A673 (cell line): ENCODE measurements at regions not wholly inside any gene's neighbourhood (a gene's known extent, or its start where the extent isn't known, plus 50 kb on each side); places are given as distances from the start of the nearest gene placed in this dataset.

Experiments
- BruUV-seq: library from RNA; stranded (reverse); fragments of 400-500 nt; replicated peaks from 2 replicates; lab custom pipeline; 2021; lab: Mats Ljungman, UMichigan
- CTCF ChIA-PET: fragments of 300-600 bp; sonication (Branson Sonifier 250); formaldehyde crosslinking; loops from one replicate; lab custom pipeline; 2022; ENCODE audit warnings: antibody characterized with exemption; lab: Charles Lee
- POLR2A ChIA-PET: fragments of 300-600 bp; sonication (Branson Sonifier 250); formaldehyde crosslinking; loops from one replicate; lab custom pipeline; 2022; ENCODE audit warnings: antibody characterized with exemption; ENCODE audit not compliant: low non-redundant PET; lab: Charles Lee
- DNase-seq: peaks from one replicate; pipeline ENCODE4 v3.0.0-alpha.2; 2015; ENCODE audit warnings: low spot score
- H3K27ac ChIP-seq: fragments of 200-600 bp; sonication (generic); 2 replicates; pipeline ENCODE4 v1.5.1; 2016; ENCODE audit warnings: mixed run types, low read depth, mild to moderate bottlenecking, mixed read lengths, antibody characterized with exemption, low read length; ENCODE audit not compliant: poor library complexity, severe bottlenecking
- H3K27me3 ChIP-seq: fragments of 200-600 bp; sonication (generic); replicated peaks from 2 replicates; pipeline ENCODE4 v1.6.1; 2017; ENCODE audit warnings: mixed run types, low read depth, mild to moderate bottlenecking, mixed read lengths, antibody characterized with exemption, low read length; ENCODE audit not compliant: insufficient read depth, poor library complexity
- H3K36me3 ChIP-seq: fragments of 200-600 bp; sonication (generic); 2 replicates; pipeline ENCODE4 v1.6.1; 2016; ENCODE audit warnings: mixed run types, mild to moderate bottlenecking, mixed read lengths, antibody characterized with exemption, low read length; ENCODE audit not compliant: insufficient read depth, poor library complexity, severe bottlenecking
- H3K4me1 ChIP-seq: fragments of 200-600 bp; sonication (generic); 2 replicates; pipeline ENCODE4 v1.6.1; 2017; ENCODE audit warnings: mixed run types, mild to moderate bottlenecking, mixed read lengths, antibody characterized with exemption, low read length; ENCODE audit not compliant: insufficient read depth, poor library complexity, severe bottlenecking
- H3K4me3 ChIP-seq: fragments of 200-600 bp; sonication (generic); 2 replicates; pipeline ENCODE4 v1.5.1; 2016; ENCODE audit warnings: low read depth, mixed run types, mild to moderate bottlenecking, mixed read lengths, low read length; ENCODE audit not compliant: poor library complexity, severe bottlenecking
- H3K9me3 ChIP-seq: fragments of 200-600 bp; sonication (generic); 2 replicates; pipeline ENCODE4 v1.6.1; 2016; ENCODE audit warnings: mixed run types, low read depth, mild to moderate bottlenecking, mixed read lengths, antibody characterized with exemption, low read length; ENCODE audit not compliant: poor library complexity, severe bottlenecking
- EZH2 ChIP-seq: fragments of 200-600 bp; sonication (generic); IDR thresholded peaks from 2 replicates; pipeline ENCODE4 v1.6.1; 2017; ENCODE audit warnings: borderline replicate concordance, low read depth, mild to moderate bottlenecking, mixed read lengths, antibody characterized with exemption, low read length; ENCODE audit not compliant: poor library complexity, severe bottlenecking
- intact Hi-C: fragments of 100-400 bp; cut with micrococcal nuclease; formaldehyde crosslinking; loops from one replicate; pipeline ENCODE4 v1.10.0; 2022; ENCODE audit not compliant: unreplicated experiment
- TF ChIP-seq, protein P1 (sequence below): fragments of 300-800, 200-600 bp; sonication (generic); conservative IDR thresholded peaks from 2 replicates; pipeline ENCODE4 v1.5.1; 2017; ENCODE audit warnings: low read depth, mild to moderate bottlenecking, antibody characterized with exemption, low read length, moderate library complexity, mixed read lengths

GRCh38 chr2:23096906-23097602 is 287.9 kb upstream of the KLHL29 start:
- Histone ChIP-seq H3K27me3 (peaks cover 28% of the 10 kb centered on the region), H3K27ac (no peak overlapping the region), H3K36me3 (no peaks in the 10 kb centered on the region), H3K4me1 (no peaks in the 10 kb centered on the region), H3K9me3 (no peaks in the 10 kb centered on the region), H3K4me3 (no peak overlapping the region)
- DNase-seq = no peak
- BruUV-seq = no TSS peak
- intact Hi-C loops = no loop called here
- no peak for TF ChIP-seq EZH2
- TF ChIP-seq, protein P1, sequence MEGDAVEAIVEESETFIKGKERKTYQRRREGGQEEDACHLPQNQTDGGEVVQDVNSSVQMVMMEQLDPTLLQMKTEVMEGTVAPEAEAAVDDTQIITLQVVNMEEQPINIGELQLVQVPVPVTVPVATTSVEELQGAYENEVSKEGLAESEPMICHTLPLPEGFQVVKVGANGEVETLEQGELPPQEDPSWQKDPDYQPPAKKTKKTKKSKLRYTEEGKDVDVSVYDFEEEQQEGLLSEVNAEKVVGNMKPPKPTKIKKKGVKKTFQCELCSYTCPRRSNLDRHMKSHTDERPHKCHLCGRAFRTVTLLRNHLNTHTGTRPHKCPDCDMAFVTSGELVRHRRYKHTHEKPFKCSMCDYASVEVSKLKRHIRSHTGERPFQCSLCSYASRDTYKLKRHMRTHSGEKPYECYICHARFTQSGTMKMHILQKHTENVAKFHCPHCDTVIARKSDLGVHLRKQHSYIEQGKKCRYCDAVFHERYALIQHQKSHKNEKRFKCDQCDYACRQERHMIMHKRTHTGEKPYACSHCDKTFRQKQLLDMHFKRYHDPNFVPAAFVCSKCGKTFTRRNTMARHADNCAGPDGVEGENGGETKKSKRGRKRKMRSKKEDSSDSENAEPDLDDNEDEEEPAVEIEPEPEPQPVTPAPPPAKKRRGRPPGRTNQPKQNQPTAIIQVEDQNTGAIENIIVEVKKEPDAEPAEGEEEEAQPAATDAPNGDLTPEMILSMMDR = no peak
- ChIA-PET CTCF (no interaction called here), POLR2A (no interaction called here)

- intact Hi-C loops = no loop called here
- H3K9me3 ChIP-seq = no peaks in the 10 kb centered on the region
- peaks cover 28% of the 10 kb centered on the region for H3K27me3 ChIP-seq
- H3K36me3 ChIP-seq = no peaks in the 10 kb centered on the region
- DNase-seq = no peak
- ChIA-PET POLR2A (no interaction called here), CTCF (no interaction called here)
- no peak overlapping the region for H3K27ac ChIP-seq
- no peak overlapping the region for H3K4me3 ChIP-seq
- H3K4me1 ChIP-seq = no peaks in the 10 kb centered on the region
- BruUV-seq = no TSS peak
- TF ChIP-seq EZH2 = no peak
- TF ChIP-seq, protein P1 = no peak
Observed at GRCh38 chr2:23100406-23100805, 284.6 kb upstream of the KLHL29 start.

GRCh38 chr2:23106242-23106785 is 278.7 kb upstream of the KLHL29 start:
- TF ChIP-seq EZH2 = no peak
- TF ChIP-seq, protein P1 = no peak
- Histone ChIP-seq H3K27ac (no peak overlapping the region), H3K9me3 (no peaks in the 10 kb centered on the region), H3K36me3 (no peaks in the 10 kb centered on the region), H3K27me3 (peaks cover 5% of the 10 kb centered on the region), H3K4me1 (no peaks in the 10 kb centered on the region), H3K4me3 (no peak overlapping the region)
- CTCF ChIA-PET = no interaction called here
- no TSS peak for BruUV-seq
- intact Hi-C loops = no loop called here
- POLR2A ChIA-PET = no interaction called here
- no peak for DNase-seq
